GM12873 (cell line): ENCODE measurements at regions not wholly inside any gene's neighbourhood (a gene's known extent, or its start where the extent isn't known, plus 50 kb on each side); places are given as distances from the start of the nearest gene placed in this dataset.

Source experiments
- CTCF ChIP-seq: IDR thresholded peaks from 2 replicates; pipeline ENCODE4 v1.5.1; 2012; ENCODE audit warnings: low read depth, mild to moderate bottlenecking, moderate library complexity, low read length, control low read depth; ENCODE audit not compliant: insufficient read depth; ENCODE audit errors: missing control alignments

DNA sequence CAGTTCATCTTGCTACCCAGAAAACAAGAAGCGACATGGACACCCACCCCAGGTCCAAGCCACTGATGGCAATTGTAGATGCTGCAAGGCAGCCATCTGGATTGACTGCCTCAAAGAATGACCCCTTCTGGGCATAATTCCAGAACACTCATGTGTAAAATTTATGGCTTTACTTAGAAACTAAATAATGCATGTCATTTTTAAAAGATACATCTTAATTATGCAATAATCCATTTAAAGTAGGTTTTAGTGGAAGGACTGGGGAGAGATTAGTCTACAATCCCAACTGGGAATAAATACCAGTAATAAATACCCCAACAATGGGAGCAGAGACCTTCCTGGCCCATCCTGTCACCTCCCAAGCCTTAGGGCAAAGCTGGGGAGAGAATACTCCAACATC lies 247.7 kb downstream of the SS18 start:
- TF ChIP-seq CTCF = no peak

DNA sequence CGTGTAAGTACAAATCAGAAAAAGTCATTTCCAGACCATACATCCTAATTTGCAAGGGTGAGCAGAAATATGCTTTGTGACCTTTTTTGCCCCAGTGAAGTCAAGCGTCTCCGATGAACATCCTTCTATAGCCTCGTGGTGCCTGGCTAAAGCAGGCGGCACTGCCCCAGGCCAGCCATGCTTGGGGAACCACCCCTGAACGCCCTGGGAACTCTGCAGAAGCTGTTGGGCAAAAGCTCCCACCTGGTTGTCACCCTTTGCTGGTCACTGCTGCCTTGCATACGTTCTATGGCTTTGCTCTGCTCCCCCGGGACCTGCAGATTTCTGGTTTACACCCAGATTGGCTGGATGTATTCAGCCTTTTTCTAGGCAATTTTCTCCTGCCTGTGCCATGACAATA lies 256.4 kb downstream of the SS18 start:
- TF ChIP-seq CTCF = no peak

DNA sequence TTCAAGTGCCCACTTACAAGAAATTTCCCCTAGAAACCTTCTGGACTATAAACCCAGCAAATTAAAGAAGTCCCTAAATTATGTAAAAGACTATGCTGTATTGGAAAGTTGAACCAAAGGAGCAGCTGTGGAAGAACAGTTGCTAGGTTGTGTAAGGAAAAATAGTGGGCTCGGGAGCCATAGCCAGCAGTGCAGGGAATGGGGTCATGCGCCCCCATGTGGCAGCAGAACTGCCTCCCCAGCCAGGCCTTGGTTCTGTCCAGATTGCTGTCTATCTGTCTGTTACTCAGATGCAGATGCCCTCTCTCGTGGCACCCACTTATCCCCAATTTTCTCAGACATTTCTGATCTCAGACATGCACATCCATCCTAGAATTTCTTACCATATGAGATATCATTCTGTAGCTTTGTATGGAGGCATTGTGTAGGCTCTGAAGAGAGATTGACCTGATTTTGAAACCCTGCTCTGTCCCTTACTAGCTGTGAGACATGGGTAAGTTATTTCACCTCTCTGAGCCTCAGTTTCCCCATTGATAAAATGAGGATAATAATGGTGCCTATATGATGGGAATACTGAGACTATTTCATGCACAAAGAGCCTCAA lies 258.3 kb downstream of the SS18 start:
- TF ChIP-seq CTCF = peak; percentile 95

- TF ChIP-seq CTCF = no peak
Measured at GRCh38 chr18:25831301-25831701, 259.1 kb downstream of the SS18 start.

DNA sequence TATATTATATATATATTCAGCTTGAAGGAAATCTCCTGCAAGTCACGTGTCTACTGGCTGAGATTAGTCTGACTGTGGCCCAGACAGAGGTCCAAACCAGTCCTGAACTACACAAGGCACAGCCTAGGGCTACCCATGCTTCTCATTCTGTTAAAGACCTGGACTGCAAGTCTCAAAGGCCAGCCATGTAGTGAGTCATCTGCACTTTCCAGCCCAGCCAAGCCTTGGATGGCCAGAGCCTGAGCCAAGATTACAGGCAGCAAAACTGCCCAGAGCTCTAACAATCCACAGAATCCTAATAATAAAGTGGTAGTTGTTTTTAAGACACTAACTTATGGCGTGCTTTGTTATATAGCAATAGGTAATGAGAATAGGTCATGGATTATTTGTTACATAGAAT lies 259.6 kb downstream of the SS18 start:
- TF ChIP-seq CTCF = no peak

DNA sequence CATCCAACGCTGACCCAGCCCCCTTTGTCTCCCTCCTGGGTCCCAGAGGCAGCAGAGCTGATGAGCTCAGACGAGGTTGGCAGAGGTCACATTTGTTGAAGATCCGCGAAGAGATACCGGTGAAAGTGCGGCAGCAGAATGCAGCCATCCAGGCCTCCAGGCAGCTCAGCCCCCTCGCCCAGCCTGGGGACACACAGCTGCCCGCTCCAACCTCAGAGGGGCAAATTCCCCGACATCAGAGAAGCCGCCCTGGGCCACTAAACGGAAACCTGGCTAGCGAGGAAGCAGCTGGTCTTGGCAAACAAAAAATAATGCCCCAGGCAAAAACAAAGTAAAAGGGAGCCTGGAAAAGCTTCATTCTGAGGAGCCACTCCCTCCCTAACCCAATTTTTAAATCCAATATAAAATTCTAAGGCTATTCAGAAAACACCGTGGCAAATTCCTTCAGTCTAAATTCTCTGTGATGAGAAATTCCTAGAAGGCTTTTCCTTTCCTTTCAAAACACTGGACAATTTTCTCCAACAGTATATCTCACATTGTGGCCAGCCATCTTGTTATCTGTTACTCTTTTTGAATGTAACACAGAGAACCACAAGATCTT lies 262.4 kb downstream of the SS18 start:
- TF ChIP-seq CTCF = no peak

GRCh38 chr18:25827228-25827627 lies 263.2 kb downstream of the SS18 start:
- no peak for TF ChIP-seq CTCF
